Esophagus muscularis mucosa (tissue), 3 donors: ENCODE measurements at regions not wholly inside any gene's neighbourhood (a gene's known extent, or its start where the extent isn't known, plus 50 kb on each side); places are given as distances from the start of the nearest gene placed in this dataset.

Experiments
- POLR2AphosphoS5 ChIP-seq, 2 donors: sonication (generic); formaldehyde crosslinking; IDR thresholded peaks; one replicate each; pipeline ENCODE4 v1.6.1; 2017; ENCODE audit warnings: antibody characterized with exemption in 2 of 2
- TF ChIP-seq, protein P1 (sequence below), 3 experiments: fragments of 200-600 bp in 2 of 3; fragments of 450-650 bp in 1 of 3; sonication (generic) in 2 of 3; IDR thresholded peaks; one replicate each; pipeline ENCODE4 v1.5.1; 2017 to 2019; ENCODE audit warnings: antibody characterized with exemption in 3 of 3, mild to moderate bottlenecking in 2 of 3, moderate library complexity in 1 of 3

DNA sequence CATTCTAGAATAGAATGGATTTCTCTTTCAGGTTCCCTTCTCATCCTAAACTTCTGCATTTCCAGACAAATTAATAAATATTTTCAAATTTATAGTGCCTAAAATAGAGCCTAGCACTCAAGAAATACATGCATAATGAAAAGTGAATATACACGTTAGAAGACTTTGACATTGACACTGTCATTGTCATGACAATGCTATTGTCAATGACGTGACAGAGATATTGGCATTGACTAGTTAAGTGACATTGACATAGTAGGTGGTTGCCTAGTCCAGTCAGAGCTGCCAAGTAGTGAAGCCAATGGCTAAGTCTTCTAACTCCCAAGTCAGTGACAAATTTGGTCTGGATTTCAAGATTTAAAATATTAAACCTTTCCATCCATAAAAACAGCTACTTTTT, 410.5 kb downstream of the LMO4 start:
- TF ChIP-seq, protein P1, sequence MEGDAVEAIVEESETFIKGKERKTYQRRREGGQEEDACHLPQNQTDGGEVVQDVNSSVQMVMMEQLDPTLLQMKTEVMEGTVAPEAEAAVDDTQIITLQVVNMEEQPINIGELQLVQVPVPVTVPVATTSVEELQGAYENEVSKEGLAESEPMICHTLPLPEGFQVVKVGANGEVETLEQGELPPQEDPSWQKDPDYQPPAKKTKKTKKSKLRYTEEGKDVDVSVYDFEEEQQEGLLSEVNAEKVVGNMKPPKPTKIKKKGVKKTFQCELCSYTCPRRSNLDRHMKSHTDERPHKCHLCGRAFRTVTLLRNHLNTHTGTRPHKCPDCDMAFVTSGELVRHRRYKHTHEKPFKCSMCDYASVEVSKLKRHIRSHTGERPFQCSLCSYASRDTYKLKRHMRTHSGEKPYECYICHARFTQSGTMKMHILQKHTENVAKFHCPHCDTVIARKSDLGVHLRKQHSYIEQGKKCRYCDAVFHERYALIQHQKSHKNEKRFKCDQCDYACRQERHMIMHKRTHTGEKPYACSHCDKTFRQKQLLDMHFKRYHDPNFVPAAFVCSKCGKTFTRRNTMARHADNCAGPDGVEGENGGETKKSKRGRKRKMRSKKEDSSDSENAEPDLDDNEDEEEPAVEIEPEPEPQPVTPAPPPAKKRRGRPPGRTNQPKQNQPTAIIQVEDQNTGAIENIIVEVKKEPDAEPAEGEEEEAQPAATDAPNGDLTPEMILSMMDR (IDR thresholded peaks at IDR 0.05), result no peak
- TF ChIP-seq POLR2AphosphoS5 (IDR thresholded peaks at IDR 0.05), result no peak
